WTC11 (cell line): ENCODE measurements at regions not wholly inside any gene's neighbourhood (a gene's known extent, or its start where the extent isn't known, plus 50 kb on each side); places are given as distances from the start of the nearest gene placed in this dataset.

Experiments used
- EMX1 ChIP-seq: fragments of 250-450 bp; sonication (Bioruptor Pico); IDR thresholded peaks from 2 replicates; pipeline ENCODE4 v1.8.0; 2021; ENCODE audit warnings: mild to moderate bottlenecking
- NFYB ChIP-seq: sonication (generic); formaldehyde crosslinking; conservative IDR thresholded peaks from 2 replicates; pipeline ENCODE4 v1.8.0; 2022; ENCODE audit warnings: low read depth, missing genetic modification reagents
- SOX15 ChIP-seq: fragments of 250-450 bp; sonication (Bioruptor Pico); IDR thresholded peaks from 2 replicates; pipeline ENCODE4 v1.9.0; 2021; ENCODE audit warnings: mild to moderate bottlenecking
- TEAD4 ChIP-seq: sonication (generic); formaldehyde crosslinking; IDR thresholded peaks from 2 replicates; pipeline ENCODE4 v1.8.0; 2022; ENCODE audit warnings: mild to moderate bottlenecking, missing genetic modification reagents
- TF ChIP-seq, protein P1 (sequence below): sonication (generic); formaldehyde crosslinking; conservative IDR thresholded peaks from 2 replicates; pipeline ENCODE4 v1.8.1; 2023; ENCODE audit warnings: mild to moderate bottlenecking, low read depth, missing genetic modification reagents, moderate library complexity
- TF ChIP-seq, protein P2 (sequence below): fragments of 200-600 bp; IDR thresholded peaks from 2 replicates; pipeline ENCODE4 v1.8.0; 2022; ENCODE audit warnings: antibody characterized with exemption
- TF ChIP-seq, protein P3 (sequence below): sonication (generic); formaldehyde crosslinking; conservative IDR thresholded peaks from 2 replicates; pipeline ENCODE4 v1.8.1; 2022; ENCODE audit warnings: mild to moderate bottlenecking, missing genetic modification reagents
- TF ChIP-seq, protein P4 (sequence below): sonication (generic); formaldehyde crosslinking; IDR thresholded peaks from 2 replicates; pipeline ENCODE4 v1.8.1; 2023; ENCODE audit warnings: mild to moderate bottlenecking, missing genetic modification reagents

DNA sequence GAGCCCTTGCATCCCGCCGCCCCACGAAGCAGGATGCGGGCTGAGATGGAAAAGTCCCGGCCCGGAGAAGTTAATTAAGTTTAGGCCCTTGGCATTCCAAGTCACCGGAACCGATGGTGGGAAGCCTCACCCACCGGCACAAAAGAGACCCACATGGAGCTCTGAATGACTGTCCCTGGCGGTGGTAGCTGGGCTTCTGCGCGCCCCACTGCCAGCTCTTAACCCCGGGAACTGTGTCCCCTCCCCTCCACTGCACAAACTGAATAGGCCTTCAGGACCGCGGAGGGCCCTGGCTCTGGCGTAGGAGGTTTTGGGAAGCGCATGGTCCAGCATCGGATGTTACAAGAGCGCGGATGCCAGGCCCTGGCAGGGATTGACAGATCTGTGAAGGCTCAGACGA is 291.1 kb upstream of the TUT7 start:
- TF ChIP-seq, protein P1, sequence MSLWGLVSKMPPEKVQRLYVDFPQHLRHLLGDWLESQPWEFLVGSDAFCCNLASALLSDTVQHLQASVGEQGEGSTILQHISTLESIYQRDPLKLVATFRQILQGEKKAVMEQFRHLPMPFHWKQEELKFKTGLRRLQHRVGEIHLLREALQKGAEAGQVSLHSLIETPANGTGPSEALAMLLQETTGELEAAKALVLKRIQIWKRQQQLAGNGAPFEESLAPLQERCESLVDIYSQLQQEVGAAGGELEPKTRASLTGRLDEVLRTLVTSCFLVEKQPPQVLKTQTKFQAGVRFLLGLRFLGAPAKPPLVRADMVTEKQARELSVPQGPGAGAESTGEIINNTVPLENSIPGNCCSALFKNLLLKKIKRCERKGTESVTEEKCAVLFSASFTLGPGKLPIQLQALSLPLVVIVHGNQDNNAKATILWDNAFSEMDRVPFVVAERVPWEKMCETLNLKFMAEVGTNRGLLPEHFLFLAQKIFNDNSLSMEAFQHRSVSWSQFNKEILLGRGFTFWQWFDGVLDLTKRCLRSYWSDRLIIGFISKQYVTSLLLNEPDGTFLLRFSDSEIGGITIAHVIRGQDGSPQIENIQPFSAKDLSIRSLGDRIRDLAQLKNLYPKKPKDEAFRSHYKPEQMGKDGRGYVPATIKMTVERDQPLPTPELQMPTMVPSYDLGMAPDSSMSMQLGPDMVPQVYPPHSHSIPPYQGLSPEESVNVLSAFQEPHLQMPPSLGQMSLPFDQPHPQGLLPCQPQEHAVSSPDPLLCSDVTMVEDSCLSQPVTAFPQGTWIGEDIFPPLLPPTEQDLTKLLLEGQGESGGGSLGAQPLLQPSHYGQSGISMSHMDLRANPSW, result no peak
- TF ChIP-seq, protein P2, sequence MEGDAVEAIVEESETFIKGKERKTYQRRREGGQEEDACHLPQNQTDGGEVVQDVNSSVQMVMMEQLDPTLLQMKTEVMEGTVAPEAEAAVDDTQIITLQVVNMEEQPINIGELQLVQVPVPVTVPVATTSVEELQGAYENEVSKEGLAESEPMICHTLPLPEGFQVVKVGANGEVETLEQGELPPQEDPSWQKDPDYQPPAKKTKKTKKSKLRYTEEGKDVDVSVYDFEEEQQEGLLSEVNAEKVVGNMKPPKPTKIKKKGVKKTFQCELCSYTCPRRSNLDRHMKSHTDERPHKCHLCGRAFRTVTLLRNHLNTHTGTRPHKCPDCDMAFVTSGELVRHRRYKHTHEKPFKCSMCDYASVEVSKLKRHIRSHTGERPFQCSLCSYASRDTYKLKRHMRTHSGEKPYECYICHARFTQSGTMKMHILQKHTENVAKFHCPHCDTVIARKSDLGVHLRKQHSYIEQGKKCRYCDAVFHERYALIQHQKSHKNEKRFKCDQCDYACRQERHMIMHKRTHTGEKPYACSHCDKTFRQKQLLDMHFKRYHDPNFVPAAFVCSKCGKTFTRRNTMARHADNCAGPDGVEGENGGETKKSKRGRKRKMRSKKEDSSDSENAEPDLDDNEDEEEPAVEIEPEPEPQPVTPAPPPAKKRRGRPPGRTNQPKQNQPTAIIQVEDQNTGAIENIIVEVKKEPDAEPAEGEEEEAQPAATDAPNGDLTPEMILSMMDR, result no peak
- TF ChIP-seq TEAD4 (CRISPR knock-in tag) (no peak), NFYB (no peak), SOX15 (CRISPR knock-in tag) (no peak), EMX1 (CRISPR knock-in tag) (no peak)
- TF ChIP-seq, protein P3, sequence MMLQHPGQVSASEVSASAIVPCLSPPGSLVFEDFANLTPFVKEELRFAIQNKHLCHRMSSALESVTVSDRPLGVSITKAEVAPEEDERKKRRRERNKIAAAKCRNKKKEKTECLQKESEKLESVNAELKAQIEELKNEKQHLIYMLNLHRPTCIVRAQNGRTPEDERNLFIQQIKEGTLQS (CRISPR knock-in tag), result no peak
- TF ChIP-seq, protein P4, sequence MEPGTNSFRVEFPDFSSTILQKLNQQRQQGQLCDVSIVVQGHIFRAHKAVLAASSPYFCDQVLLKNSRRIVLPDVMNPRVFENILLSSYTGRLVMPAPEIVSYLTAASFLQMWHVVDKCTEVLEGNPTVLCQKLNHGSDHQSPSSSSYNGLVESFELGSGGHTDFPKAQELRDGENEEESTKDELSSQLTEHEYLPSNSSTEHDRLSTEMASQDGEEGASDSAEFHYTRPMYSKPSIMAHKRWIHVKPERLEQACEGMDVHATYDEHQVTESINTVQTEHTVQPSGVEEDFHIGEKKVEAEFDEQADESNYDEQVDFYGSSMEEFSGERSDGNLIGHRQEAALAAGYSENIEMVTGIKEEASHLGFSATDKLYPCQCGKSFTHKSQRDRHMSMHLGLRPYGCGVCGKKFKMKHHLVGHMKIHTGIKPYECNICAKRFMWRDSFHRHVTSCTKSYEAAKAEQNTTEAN, result no peak
